Activated T-helper 17 cell treated with anti-CD3 and anti-CD28 coated beads, Interleukin-2, amount 50 U/mL, for 72 hours (primary cell): ENCODE measurements at regions not wholly inside any gene's neighbourhood (a gene's known extent, or its start where the extent isn't known, plus 50 kb on each side); places are given as distances from the start of the nearest gene placed in this dataset.
"Not testable (repeated sequence)": the region's sequence is repeated elsewhere in the genome, so short reads cannot be mapped to it uniquely, and the experiment has no call there.

Experiments used
- ATAC-seq: fragments of 150-1000 bp; cut with Tn5 transposase; replicated peaks from 2 replicates; pipeline ENCODE4 v1.10.0; 2021; ENCODE audit warnings: mild to moderate bottlenecking, moderate library complexity
- H3K27ac Mint-ChIP-seq: one replicate; pipeline ENCODE4 v1.8.0; 2022; ENCODE audit warnings: mixed read lengths
- H3K27me3 Mint-ChIP-seq: one replicate; pipeline ENCODE4 v1.8.0; 2022; ENCODE audit warnings: mixed read lengths
- H3K36me3 Mint-ChIP-seq: one replicate; pipeline ENCODE4 v1.8.0; 2022; ENCODE audit warnings: low read depth, mild to moderate bottlenecking, mixed read lengths
- H3K4me1 Mint-ChIP-seq: one replicate; pipeline ENCODE4 v1.8.0; 2022; ENCODE audit warnings: mixed read lengths
- H3K4me3 Mint-ChIP-seq: one replicate; pipeline ENCODE4 v1.8.0; 2022; ENCODE audit warnings: mild to moderate bottlenecking, mixed read lengths
- H3K9me3 Mint-ChIP-seq: one replicate; pipeline ENCODE4 v1.8.0; 2022; ENCODE audit warnings: mixed read lengths

DNA sequence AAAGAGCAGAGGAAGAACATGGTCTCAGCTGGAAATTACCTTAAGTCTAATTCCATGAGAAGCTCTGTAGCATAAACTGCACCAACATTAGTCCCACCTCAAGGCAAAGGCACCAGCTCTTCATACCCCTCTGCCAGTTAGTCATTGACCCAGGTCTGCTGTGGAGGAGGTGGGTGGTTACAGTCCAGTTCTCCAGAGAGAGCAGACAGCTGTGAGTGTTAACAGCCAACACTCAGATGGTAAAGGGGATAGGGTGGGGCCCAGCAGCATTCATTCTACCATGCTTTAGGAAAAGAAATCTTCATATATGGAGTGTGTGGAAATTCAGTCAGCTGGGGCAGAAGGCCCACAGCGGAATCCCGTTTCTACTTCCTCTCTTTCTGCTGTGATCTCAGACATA is 159.7 kb upstream of the FBXO11 start:
- H3K9me3 Mint-ChIP-seq: no peaks in the 10 kb centered on the region
- H3K4me3 Mint-ChIP-seq: no peak overlapping the region
- no peaks in the 10 kb centered on the region for H3K36me3 Mint-ChIP-seq
- H3K27ac Mint-ChIP-seq: no peak overlapping the region
- peaks cover 12% of the 10 kb centered on the region for H3K27me3 Mint-ChIP-seq
- no peak for ATAC-seq
- H3K4me1 Mint-ChIP-seq: no peaks in the 10 kb centered on the region

DNA sequence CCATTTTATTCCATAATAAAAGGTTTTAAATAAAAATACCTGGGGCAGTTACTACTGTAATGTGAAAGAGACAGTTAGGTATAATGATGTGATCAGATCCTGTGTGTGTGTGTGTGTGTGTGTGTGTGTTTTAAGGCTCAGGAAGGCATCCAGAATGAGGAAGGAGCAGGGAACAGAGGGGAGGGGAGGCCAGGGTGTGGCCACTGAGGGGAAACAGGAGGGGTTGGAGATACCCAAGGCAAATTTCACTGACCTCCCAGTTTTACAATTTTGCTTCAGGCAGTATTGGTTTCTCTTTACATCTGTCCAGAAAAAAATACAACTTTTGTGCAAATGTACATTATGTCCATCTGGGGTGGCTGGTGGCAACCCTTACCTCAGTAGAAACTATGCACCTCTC is 163.5 kb upstream of the FBXO11 start:
- Mint-ChIP-seq H3K27ac (no peak overlapping the region), H3K4me1 (no peaks in the 10 kb centered on the region), H3K4me3 (no peak overlapping the region), H3K9me3 (no peaks in the 10 kb centered on the region), H3K36me3 (no peaks in the 10 kb centered on the region), H3K27me3 (peaks cover 8% of the 10 kb centered on the region)
- ATAC-seq: no peak

DNA sequence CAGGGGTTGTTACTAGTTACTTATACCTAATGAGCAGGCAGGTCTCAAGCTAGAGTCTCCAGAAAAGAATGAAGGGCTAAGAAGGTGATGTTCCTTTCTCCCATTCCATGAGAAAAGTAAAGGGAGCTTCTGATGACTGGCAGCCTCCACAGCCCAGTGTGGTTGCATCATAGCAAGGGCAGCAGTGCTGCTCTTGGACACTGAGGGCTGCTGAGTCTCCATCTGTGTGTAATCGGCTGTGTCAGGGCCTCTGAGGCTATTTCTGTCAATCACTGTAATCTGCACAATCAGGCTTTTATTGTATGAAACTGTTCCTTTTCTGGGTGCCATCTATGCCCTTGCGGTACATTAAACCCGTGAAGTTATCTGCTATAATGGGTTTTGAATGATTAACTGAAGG is 164.1 kb upstream of the FBXO11 start:
- Mint-ChIP-seq H3K9me3 (no peaks in the 10 kb centered on the region), H3K4me1 (no peaks in the 10 kb centered on the region), H3K27ac (no peak overlapping the region), H3K36me3 (no peaks in the 10 kb centered on the region), H3K27me3 (peaks cover 8% of the 10 kb centered on the region), H3K4me3 (no peak overlapping the region)
- ATAC-seq: no peak

DNA sequence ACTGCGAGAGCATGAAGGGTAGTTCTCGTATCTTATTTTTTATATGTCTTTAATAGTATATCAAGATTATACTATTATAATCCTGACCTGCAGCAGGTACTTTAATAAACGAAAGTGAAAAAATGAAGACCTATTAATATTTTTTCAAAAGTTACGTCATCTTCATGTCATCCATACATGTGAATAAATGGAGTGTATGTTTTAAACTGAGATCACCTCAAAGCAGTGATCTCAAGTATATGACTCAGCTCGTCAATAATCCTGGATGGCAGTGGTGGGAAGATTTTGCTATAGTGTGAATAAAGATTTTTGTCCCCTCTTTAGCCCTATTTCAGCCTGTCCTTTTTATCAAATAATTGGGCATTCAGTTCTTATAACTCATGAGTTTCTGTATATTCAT is 166.3 kb upstream of the FBXO11 start:
- no peak for ATAC-seq
- H3K9me3 Mint-ChIP-seq: no peaks in the 10 kb centered on the region
- H3K27ac Mint-ChIP-seq: no peak overlapping the region
- H3K4me1 Mint-ChIP-seq: no peaks in the 10 kb centered on the region
- H3K36me3 Mint-ChIP-seq: no peaks in the 10 kb centered on the region
- H3K27me3 Mint-ChIP-seq: peaks cover 15% of the 10 kb centered on the region
- H3K4me3 Mint-ChIP-seq: no peak overlapping the region

DNA sequence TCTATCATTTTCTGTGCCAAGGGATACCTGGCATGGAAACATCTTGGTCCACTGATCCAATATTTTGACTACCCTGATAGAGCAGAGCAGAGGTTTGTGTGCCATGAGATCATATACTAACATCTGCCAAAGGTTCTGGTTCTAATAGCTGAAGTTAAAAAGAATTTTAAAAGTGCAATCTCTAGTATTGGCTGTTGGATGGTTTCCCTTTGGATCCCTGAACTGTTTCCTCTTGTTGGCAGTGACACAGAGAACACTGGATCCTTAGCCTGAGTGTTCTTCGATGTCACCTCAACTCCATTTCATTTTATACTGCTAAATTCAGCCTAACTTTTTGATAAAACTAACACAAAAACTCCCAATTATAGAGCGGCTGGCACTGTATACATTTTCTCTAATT is 169.3 kb upstream of the FBXO11 start:
- peaks cover 13% of the 10 kb centered on the region for H3K27me3 Mint-ChIP-seq
- ATAC-seq: no peak
- no peaks in the 10 kb centered on the region for H3K9me3 Mint-ChIP-seq
- no peak overlapping the region for H3K4me3 Mint-ChIP-seq
- H3K27ac Mint-ChIP-seq: no peak overlapping the region
- H3K36me3 Mint-ChIP-seq: no peaks in the 10 kb centered on the region
- no peaks in the 10 kb centered on the region for H3K4me1 Mint-ChIP-seq

DNA sequence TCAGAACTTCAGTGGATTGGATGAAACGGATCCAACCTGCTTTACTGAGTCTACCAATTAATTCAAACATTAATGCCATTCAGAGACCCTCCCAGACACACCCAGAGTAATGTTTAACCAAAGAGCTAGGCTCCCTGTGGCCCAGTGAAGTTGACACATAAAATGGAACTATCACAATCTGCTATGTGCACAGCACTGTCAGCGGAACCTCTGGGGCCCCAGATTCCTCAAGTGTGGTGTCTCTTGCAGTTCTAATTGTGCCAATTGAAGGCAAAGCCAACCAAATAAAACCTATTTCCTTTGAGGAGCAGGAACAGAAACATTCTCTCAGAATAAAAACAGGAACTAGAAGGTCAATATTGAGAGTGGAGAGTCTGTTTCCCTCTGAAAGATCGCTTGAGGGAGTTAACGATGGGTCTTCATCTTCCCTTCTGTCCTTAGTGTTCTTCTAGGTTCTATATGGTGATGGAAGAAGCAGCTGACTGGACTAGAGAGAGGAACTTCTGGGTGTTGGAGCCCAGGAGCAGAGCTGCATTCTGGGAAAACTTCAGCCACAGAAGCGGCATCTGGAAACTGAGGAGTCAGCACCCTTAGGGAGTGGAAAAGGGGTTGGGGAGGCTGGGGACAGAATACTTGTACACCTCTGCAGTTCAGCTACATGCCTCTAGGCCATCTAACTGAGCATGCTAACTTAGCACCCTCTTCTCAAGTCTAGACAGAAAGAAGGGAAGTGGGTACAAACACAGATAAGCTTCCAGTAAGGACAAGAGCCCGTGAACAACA is 174.4 kb upstream of the FBXO11 start:
- peaks cover 14% of the 10 kb centered on the region for H3K27me3 Mint-ChIP-seq

DNA sequence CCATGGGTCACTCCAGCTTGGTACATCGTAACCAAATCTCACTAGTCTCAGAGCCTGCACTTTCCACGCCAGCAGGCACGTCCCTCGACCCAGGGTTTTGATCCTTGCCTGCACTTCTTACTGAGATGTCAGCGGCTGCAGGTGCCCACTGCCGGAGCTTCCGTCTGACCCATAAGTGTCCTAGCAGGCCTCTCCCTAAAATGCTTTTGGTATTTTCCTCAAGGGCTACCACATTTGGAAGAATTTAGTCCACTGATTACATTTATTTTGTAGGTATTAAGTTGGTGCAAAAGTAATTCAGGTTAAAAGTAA is 175.0 kb upstream of the FBXO11 start:
- no peak overlapping the region for H3K4me3 Mint-ChIP-seq
- H3K4me1 Mint-ChIP-seq: no peaks in the 10 kb centered on the region
- H3K9me3 Mint-ChIP-seq: no peaks in the 10 kb centered on the region
- peaks cover 14% of the 10 kb centered on the region for H3K27me3 Mint-ChIP-seq
- ATAC-seq: no peak
- no peak overlapping the region for H3K27ac Mint-ChIP-seq
- H3K36me3 Mint-ChIP-seq: no peaks in the 10 kb centered on the region

More for the DNA sequence above, 174.4 kb upstream of the FBXO11 start:
- no peaks in the 10 kb centered on the region for H3K9me3 Mint-ChIP-seq
- no peak overlapping the region for H3K4me3 Mint-ChIP-seq
- no peak overlapping the region for H3K27ac Mint-ChIP-seq
- no peaks in the 10 kb centered on the region for H3K4me1 Mint-ChIP-seq
- no peaks in the 10 kb centered on the region for H3K36me3 Mint-ChIP-seq
- ATAC-seq: no peak

DNA sequence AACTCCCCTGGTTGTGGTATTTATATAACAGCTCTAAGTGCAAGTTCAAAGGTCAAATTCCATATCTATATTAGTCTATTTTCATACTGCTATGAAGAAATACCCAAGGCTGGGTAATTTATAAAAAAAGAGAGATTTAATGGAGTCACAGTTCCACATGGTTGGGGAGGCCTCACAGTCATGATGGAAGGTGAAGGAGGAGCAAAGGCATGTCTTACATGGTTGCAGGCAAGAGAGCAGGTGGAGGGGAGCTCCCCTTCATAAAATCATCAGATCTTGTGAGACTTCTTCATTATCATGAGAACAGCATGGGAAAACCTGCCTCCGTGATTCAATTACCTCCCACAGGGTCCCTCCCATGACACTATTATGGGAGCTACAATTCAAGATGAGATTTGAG is 179.6 kb upstream of the FBXO11 start:
- H3K27me3 Mint-ChIP-seq: peaks cover 4% of the 10 kb centered on the region
- H3K4me3 Mint-ChIP-seq: no peak overlapping the region
- no peaks in the 10 kb centered on the region for H3K36me3 Mint-ChIP-seq
- no peak for ATAC-seq
- H3K9me3 Mint-ChIP-seq: no peaks in the 10 kb centered on the region
- H3K4me1 Mint-ChIP-seq: no peaks in the 10 kb centered on the region
- no peak overlapping the region for H3K27ac Mint-ChIP-seq

DNA sequence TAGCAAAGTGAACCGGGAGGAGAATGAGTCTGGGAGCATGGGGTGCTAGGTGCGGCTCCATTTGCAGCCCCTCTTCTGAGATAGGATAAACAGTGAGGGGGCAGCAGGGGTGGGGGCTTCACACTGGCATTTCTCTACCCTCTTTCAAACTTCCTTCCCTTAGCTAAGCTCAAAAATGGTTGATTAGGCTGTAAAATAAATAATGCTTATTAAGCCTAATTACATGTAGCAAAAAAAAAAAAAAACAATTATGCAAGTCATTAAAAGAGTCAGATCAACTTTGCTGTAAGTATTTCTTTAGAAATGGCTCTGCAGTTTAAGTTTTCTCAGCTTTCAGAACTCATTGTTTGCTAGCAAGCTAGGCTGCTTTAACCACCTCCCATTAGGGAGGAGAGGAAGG is 182.7 kb upstream of the FBXO11 start:
- no peaks in the 10 kb centered on the region for H3K36me3 Mint-ChIP-seq
- no peaks in the 10 kb centered on the region for H3K27me3 Mint-ChIP-seq
- no peak overlapping the region for H3K27ac Mint-ChIP-seq
- no peaks in the 10 kb centered on the region for H3K9me3 Mint-ChIP-seq
- no peak overlapping the region for H3K4me3 Mint-ChIP-seq
- no peak for ATAC-seq
- no peaks in the 10 kb centered on the region for H3K4me1 Mint-ChIP-seq

DNA sequence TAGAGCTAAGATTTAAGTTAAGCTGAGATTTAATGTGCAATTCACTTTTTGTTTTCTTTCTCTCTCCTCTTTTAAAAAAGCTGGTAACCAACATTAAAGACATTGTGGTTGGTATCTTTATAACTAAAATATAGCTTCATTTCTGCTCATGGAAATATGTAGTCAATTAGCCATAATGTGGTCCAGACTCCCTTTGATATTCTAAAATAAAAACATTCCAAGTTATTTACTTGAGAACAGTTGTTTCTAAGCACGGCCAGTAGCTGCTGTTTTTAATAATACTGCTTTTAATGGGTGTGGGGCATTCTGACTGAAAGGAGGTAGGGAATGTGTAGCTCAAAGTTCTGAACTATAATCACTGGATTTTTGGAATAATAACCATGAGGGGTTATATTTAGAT is 183.3 kb upstream of the FBXO11 start:
- ATAC-seq: no peak
- no peaks in the 10 kb centered on the region for H3K4me1 Mint-ChIP-seq
- no peaks in the 10 kb centered on the region for H3K36me3 Mint-ChIP-seq
- no peaks in the 10 kb centered on the region for H3K27me3 Mint-ChIP-seq
- no peak overlapping the region for H3K27ac Mint-ChIP-seq
- H3K9me3 Mint-ChIP-seq: no peaks in the 10 kb centered on the region
- H3K4me3 Mint-ChIP-seq: no peak overlapping the region

DNA sequence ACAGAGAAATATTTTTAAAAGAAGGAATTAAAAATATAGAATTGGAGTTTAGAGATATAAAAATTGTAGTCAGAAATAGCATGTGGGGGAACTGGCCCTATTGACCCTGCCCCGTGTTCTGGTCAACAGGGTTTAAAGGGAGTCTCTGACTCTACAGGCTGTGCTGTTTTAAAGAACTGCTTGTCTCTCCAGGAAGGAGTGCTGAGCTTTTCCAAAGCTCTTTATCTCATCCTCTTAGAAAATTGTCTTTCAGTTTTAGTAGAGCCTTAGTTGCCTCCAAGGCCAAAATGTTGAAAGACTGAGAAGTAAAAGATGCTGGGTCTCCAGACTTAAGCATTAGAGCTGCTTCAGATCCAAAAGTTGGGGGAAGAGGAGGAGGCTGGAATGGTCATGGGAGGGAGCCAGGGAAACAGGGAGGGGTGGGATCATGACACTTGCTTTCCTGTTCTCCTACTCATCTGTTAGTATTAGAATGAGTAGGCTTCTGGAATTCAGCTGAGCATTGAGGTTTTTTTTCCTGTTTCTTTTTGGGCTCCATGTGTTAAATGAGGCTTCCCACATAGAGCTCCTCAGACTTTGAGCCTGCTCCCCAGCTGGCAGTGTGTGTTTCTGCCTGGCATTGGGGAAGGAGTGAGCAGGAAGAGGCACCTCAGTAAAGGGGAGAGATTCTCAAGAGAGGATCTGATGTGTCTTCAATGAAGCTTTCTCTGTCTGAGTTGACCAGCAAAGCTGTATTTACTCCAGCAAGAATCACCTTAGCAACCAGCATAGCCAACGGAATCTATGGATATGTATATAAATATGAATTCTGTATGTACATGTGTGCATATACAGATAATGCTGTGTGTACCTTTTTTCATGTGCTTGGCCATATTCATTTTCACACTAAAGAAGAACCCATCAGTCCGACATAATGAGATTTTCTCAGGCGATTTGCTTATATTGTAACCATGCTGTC is 186.8 kb upstream of the FBXO11 start:
- Mint-ChIP-seq H3K27me3 (peaks cover 13% of the 10 kb centered on the region), H3K4me1 (no peaks in the 10 kb centered on the region), H3K4me3 (no peak overlapping the region), H3K9me3 (no peaks in the 10 kb centered on the region), H3K36me3 (no peaks in the 10 kb centered on the region), H3K27ac (no peak overlapping the region)
- ATAC-seq: no peak

DNA sequence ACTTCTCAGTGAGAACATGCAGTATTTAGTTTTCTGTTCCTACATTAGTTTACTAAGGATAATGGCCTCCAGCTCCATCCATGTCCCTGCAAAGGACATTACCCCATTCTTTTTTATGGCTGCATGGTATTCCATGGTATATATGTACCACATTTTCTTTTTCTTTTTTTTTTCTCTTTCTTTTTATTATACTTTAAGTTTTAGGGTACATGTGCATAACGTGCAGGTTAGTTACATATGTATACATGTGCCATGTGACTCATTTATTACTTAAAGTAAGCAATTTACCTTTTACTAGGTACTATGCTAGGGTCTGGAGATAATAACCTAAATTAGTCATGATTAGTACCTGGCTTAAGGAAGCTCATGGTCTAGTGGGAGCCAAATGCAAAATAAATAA is 190.5 kb upstream of the FBXO11 start:
- not testable (repeated sequence) for H3K9me3 Mint-ChIP-seq, H3K4me3 Mint-ChIP-seq, ATAC-seq, H3K4me1 Mint-ChIP-seq, H3K36me3 Mint-ChIP-seq, H3K27ac Mint-ChIP-seq
- peaks cover 16% of the 10 kb centered on the region for H3K27me3 Mint-ChIP-seq

DNA sequence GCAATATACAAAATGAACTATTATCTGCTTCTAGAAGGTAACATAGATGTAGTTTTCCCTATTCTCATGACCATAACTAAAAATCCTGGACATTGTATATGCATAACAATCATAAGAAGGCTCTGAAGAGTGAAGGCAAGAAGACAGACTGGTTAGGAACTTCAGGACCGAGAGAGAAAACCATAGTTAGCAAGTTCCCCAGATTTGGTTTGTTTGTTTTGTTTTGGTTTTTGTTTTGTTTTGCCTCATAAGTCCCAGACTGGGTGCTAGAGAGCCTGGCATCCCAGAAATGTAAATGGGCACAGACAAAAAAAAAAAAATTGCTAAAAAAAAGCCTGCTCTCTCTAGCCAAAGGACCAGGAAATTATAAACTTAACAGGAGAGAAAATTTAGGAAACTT is 192.2 kb upstream of the FBXO11 start:
- Mint-ChIP-seq H3K4me1 (no peaks in the 10 kb centered on the region), H3K27me3 (peaks cover 16% of the 10 kb centered on the region), H3K27ac (no peak overlapping the region), H3K9me3 (no peaks in the 10 kb centered on the region), H3K4me3 (no peak overlapping the region), H3K36me3 (no peaks in the 10 kb centered on the region)
- ATAC-seq: no peak

DNA sequence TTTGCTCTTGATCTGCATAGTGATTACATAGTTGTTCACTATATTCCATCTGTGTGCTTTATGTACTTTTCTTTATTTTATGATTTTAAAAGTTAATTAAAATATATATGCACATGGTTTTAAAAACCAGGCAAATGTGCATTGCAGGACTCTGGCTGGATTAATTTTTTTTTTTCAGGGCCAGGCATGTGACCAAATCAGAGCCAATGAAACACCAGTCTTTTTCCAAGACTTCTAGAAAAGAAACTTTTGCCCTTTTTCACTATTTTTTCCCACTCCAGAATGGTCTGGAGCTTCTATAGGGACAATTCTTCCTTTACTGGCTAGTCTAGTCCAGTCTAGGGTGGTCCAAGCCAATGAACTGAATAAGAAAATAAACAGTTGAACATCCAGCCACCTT is 198.1 kb upstream of the FBXO11 start:
- Mint-ChIP-seq H3K4me3 (no peak overlapping the region), H3K27me3 (peaks cover 3% of the 10 kb centered on the region), H3K4me1 (peaks cover 6% of the 10 kb centered on the region), H3K9me3 (no peaks in the 10 kb centered on the region), H3K27ac (no peak overlapping the region), H3K36me3 (no peaks in the 10 kb centered on the region)
- ATAC-seq: no peak

DNA sequence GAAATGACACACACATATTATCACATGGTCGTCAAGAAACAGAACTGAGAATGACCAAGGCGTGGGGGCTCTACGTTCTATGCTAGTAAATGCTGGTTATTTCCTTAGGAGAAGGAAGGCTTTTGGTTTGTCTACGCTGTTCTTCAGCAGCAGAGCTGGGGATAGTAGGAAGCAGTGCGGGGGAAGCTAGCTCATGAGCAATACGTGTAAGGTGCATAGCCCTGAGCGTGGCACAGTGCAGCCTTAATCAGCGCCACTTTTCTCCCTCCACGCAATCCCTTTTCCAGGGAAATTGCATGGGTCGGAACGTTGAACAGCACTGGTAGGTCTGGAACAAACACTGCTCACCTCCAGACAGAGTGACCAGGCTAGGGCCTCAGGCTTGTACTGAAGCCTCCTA is 199.6 kb upstream of the FBXO11 start:
- Mint-ChIP-seq H3K4me1 (peaks cover 6% of the 10 kb centered on the region), H3K9me3 (no peaks in the 10 kb centered on the region), H3K27ac (peak overlapping the region; percentile 77), H3K4me3 (peak overlapping the region; percentile 71), H3K36me3 (no peaks in the 10 kb centered on the region), H3K27me3 (peaks cover 2% of the 10 kb centered on the region)
- ATAC-seq: no peak
